ENCODE measurements at regions not wholly inside any gene's neighbourhood (a gene's known extent, or its start where the extent isn't known, plus 50 kb on each side); places are given as distances from the start of the nearest gene placed in this dataset.

DNA sequence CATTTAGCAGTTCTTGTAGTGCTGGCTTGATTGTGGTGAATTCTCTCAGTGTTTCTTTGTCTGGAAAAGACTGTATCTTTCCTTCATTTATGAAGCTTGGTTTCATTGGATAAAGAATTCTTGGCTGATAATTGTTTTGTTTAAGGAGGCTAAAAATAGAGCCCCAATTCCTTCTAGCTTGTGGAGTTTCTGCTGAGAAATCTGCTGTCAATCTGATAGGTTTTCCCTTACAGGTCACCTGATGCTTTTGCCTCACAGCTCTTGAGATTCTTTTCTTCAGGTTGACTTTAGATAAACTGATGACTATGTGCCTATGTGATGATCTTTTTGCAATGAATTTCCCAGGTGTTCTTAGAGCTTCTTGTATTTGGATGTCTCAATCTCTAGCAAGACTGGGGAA is 1508.5 kb upstream of the FLRT2 start:
- TF ChIP-seq EZH2 (IDR thresholded peaks at IDR 0.05; ENCODE audit: borderline replicate concordance) (no peak), EZH2phosphoT487 (IDR thresholded peaks at IDR 0.05; ENCODE audit: low read depth, severe bottlenecking, unreplicated experiment) (no peak)
- TF ChIP-seq, protein P1, sequence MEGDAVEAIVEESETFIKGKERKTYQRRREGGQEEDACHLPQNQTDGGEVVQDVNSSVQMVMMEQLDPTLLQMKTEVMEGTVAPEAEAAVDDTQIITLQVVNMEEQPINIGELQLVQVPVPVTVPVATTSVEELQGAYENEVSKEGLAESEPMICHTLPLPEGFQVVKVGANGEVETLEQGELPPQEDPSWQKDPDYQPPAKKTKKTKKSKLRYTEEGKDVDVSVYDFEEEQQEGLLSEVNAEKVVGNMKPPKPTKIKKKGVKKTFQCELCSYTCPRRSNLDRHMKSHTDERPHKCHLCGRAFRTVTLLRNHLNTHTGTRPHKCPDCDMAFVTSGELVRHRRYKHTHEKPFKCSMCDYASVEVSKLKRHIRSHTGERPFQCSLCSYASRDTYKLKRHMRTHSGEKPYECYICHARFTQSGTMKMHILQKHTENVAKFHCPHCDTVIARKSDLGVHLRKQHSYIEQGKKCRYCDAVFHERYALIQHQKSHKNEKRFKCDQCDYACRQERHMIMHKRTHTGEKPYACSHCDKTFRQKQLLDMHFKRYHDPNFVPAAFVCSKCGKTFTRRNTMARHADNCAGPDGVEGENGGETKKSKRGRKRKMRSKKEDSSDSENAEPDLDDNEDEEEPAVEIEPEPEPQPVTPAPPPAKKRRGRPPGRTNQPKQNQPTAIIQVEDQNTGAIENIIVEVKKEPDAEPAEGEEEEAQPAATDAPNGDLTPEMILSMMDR (IDR thresholded peaks at IDR 0.05; ENCODE audit: poor library complexity), result no peak
- no peaks in the 10 kb centered on the region for H3K9me3 ChIP-seq (ENCODE audit: low read depth)
- H3K27ac ChIP-seq, result no peak overlapping the region
- H3K27me3 ChIP-seq, result no peaks in the 10 kb centered on the region
- H3K4me3 ChIP-seq, result no peak overlapping the region
- no peaks in the 10 kb centered on the region for H3K36me3 ChIP-seq (replicated peaks; ENCODE audit: insufficient read depth, low read depth)
- no peaks in the 10 kb centered on the region for H3K4me1 ChIP-seq (ENCODE audit: insufficient read depth)
- no peaks in the 10 kb centered on the region for H3K79me2 ChIP-seq
- H3K4me2 ChIP-seq, result no peak overlapping the region
- no peaks in the 10 kb centered on the region for H3K9me2 ChIP-seq (replicated peaks; ENCODE audit: insufficient read depth)
- no peaks in the 10 kb centered on the region for H4K20me1 ChIP-seq (ENCODE audit: insufficient read depth, poor library complexity, severe bottlenecking)
- H2AFZ ChIP-seq, result no peak overlapping the region
- DNase-seq (ENCODE audit: low spot score), result no peak

DNA sequence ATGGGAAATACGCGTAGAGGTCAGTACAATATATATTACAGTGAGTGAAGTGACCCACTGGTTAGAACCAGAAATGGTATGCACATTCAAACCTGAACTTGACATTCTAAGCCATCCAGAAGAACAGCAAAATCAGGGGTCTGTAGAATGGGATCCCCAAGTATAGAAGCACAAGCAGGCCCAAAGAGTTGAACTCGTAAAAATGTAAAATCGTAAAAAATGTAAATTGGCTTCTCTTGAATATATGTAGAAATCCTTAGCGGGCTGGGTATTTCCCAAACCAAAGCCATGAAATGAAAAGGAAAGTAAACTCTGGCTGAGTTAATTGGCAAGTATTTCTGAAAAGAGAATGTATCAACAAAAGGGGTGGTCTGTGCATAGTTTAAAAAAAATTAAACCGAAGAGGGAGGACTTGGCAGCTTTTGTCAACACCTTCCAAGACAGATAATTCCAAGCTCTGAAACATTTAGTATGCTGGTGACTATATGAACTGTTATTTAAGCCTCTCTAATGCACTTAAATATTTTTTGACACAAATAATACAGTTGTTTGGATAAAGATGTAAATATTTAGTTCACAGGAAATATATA is 1505.6 kb upstream of the FLRT2 start:
- no peaks in the 10 kb centered on the region for H4K20me1 ChIP-seq (ENCODE audit: insufficient read depth, poor library complexity, severe bottlenecking)
- no peaks in the 10 kb centered on the region for H3K36me3 ChIP-seq (replicated peaks; ENCODE audit: insufficient read depth, low read depth)
- TF ChIP-seq, protein P1 (IDR thresholded peaks at IDR 0.05; ENCODE audit: poor library complexity), result no peak
- TF ChIP-seq EZH2phosphoT487 (IDR thresholded peaks at IDR 0.05; ENCODE audit: low read depth, severe bottlenecking, unreplicated experiment), result no peak
- TF ChIP-seq EZH2 (IDR thresholded peaks at IDR 0.05; ENCODE audit: borderline replicate concordance), result no peak
- no peaks in the 10 kb centered on the region for H3K27me3 ChIP-seq
- H3K4me1 ChIP-seq (ENCODE audit: insufficient read depth), result no peaks in the 10 kb centered on the region
- no peak overlapping the region for H3K27ac ChIP-seq
- no peaks in the 10 kb centered on the region for H3K9me2 ChIP-seq (replicated peaks; ENCODE audit: insufficient read depth)
- H2AFZ ChIP-seq, result no peak overlapping the region
- no peak overlapping the region for H3K4me2 ChIP-seq
- no peaks in the 10 kb centered on the region for H3K79me2 ChIP-seq
- WGBS (ENCODE audit: low lambda C conversion rate, missing lambda C conversion rate), result 92% methylated on average over 6 of the region's 6 CpGs
- H3K9me3 ChIP-seq (ENCODE audit: low read depth), result no peaks in the 10 kb centered on the region
- no peak overlapping the region for H3K4me3 ChIP-seq
- DNase-seq (ENCODE audit: low spot score), result no peak

DNA sequence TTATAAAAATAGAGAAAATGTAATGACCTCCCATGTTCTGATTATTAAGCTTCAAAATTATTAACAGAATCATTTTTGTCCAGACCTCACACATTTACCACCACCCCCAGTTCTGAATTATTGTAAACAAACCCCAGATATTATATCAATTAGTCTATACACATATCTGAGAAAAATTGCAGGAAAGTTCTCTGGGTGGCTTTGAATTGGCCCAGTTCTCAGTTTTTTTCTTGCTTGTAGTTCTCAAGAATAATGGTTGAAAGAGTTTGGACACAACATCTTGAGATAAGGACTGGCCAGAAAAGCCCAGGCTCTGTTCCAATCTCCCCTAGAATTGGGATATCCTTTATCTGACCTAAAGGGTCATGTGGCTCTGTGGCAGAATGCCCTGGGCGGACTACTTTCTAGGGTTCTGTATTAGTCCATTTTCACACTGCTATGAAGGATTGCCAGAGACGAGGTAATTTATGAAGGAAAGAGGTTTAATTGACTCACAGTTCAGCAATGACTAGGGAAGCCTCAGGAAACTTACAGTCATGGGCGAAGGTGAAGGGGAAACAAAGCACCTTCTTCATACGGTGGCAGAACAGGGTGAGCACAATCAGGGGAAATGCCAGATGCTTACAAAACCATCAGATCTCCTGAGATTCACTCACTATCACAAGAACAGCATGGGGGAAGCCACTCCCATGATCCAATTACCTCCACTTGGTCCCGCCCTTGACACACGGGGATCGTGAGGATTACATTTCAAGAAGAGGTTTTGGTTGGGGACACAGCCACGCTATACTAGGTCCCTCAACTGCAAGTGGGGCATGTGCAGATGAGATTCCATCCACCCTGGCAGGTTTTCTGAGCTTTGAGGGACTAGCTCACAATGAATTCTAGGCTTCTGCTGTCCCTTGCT is 1504.6 kb upstream of the FLRT2 start:
- H3K27ac ChIP-seq, result no peak overlapping the region
- H3K4me2 ChIP-seq, result no peak overlapping the region
- H4K20me1 ChIP-seq (ENCODE audit: insufficient read depth, poor library complexity, severe bottlenecking), result no peaks in the 10 kb centered on the region
- WGBS (ENCODE audit: low lambda C conversion rate, missing lambda C conversion rate), result 94% methylated on average over 8 of the region's 8 CpGs
- no peaks in the 10 kb centered on the region for H3K9me2 ChIP-seq (replicated peaks; ENCODE audit: insufficient read depth)
- H3K36me3 ChIP-seq (replicated peaks; ENCODE audit: insufficient read depth, low read depth), result no peaks in the 10 kb centered on the region
- H3K79me2 ChIP-seq, result no peaks in the 10 kb centered on the region
- TF ChIP-seq EZH2phosphoT487 (IDR thresholded peaks at IDR 0.05; ENCODE audit: low read depth, severe bottlenecking, unreplicated experiment), result no peak
- TF ChIP-seq, protein P1 (IDR thresholded peaks at IDR 0.05; ENCODE audit: poor library complexity), result no peak
- TF ChIP-seq EZH2 (IDR thresholded peaks at IDR 0.05; ENCODE audit: borderline replicate concordance), result no peak
- H3K9me3 ChIP-seq (ENCODE audit: low read depth), result no peaks in the 10 kb centered on the region
- no peaks in the 10 kb centered on the region for H3K4me1 ChIP-seq (ENCODE audit: insufficient read depth)
- H3K27me3 ChIP-seq, result no peaks in the 10 kb centered on the region
- no peak for DNase-seq (ENCODE audit: low spot score)
- H3K4me3 ChIP-seq, result no peak overlapping the region
- H2AFZ ChIP-seq, result no peak overlapping the region
